GM19438 (cell line): ENCODE measurements at regions not wholly inside any gene's neighbourhood (a gene's known extent, or its start where the extent isn't known, plus 50 kb on each side); places are given as distances from the start of the nearest gene placed in this dataset.

ENCODE experiments used
- ATAC-seq: cut with Tn5 transposase; IDR thresholded peaks from one replicate; pipeline ENCODE4 v1.9.1; 2021; ENCODE audit warnings: low read depth; ENCODE audit not compliant: unreplicated experiment

GRCh38 chr2:152815634-152816257 is 97.3 kb downstream of the ARL6IP6 start:
- peak; percentile 47 for ATAC-seq

- no peak for ATAC-seq
Observed at GRCh38 chr2:152814475-152815030, 96.1 kb downstream of the ARL6IP6 start.

GRCh38 chr2:152813351-152813750 is 94.9 kb downstream of the ARL6IP6 start:
- no peak for ATAC-seq
